Esophagus muscularis mucosa (tissue), 4 donors: ENCODE measurements at regions not wholly inside any gene's neighbourhood (a gene's known extent, or its start where the extent isn't known, plus 50 kb on each side); places are given as distances from the start of the nearest gene placed in this dataset.

Experiments
- EP300 ChIP-seq: sonication (generic); formaldehyde crosslinking; IDR thresholded peaks from one replicate; pipeline ENCODE4 v1.6.1; 2017; ENCODE audit warnings: antibody characterized with exemption
- POLR2A ChIP-seq: fragments of 450-650 bp; IDR thresholded peaks from one replicate; pipeline ENCODE4 v1.6.1; 2017; ENCODE audit warnings: antibody characterized with exemption, moderate library complexity, mild to moderate bottlenecking, low read depth
- POLR2AphosphoS5 ChIP-seq, 2 donors: sonication (generic); formaldehyde crosslinking; IDR thresholded peaks; one replicate each; pipeline ENCODE4 v1.6.1; 2017; ENCODE audit warnings: antibody characterized with exemption in 2 of 2
- TF ChIP-seq, protein P1 (sequence below), 3 experiments: fragments of 200-600 bp in 2 of 3; fragments of 450-650 bp in 1 of 3; sonication (generic) in 2 of 3; IDR thresholded peaks; one replicate each; pipeline ENCODE4 v1.5.1; 2017 to 2019; ENCODE audit warnings: antibody characterized with exemption in 3 of 3, mild to moderate bottlenecking in 2 of 3, moderate library complexity in 1 of 3

GRCh38 chr1:221632072-221632471, 109.8 kb downstream of the DUSP10 start:
- TF ChIP-seq, protein P1, sequence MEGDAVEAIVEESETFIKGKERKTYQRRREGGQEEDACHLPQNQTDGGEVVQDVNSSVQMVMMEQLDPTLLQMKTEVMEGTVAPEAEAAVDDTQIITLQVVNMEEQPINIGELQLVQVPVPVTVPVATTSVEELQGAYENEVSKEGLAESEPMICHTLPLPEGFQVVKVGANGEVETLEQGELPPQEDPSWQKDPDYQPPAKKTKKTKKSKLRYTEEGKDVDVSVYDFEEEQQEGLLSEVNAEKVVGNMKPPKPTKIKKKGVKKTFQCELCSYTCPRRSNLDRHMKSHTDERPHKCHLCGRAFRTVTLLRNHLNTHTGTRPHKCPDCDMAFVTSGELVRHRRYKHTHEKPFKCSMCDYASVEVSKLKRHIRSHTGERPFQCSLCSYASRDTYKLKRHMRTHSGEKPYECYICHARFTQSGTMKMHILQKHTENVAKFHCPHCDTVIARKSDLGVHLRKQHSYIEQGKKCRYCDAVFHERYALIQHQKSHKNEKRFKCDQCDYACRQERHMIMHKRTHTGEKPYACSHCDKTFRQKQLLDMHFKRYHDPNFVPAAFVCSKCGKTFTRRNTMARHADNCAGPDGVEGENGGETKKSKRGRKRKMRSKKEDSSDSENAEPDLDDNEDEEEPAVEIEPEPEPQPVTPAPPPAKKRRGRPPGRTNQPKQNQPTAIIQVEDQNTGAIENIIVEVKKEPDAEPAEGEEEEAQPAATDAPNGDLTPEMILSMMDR (IDR thresholded peaks at IDR 0.05) = no peak
- no peak for TF ChIP-seq EP300
- TF ChIP-seq POLR2A = no peak
- TF ChIP-seq POLR2AphosphoS5 (IDR thresholded peaks at IDR 0.05) = no peak
